ENCODE measurements at regions not wholly inside any gene's neighbourhood (a gene's known extent, or its start where the extent isn't known, plus 50 kb on each side); places are given as distances from the start of the nearest gene placed in this dataset.

- TF ChIP-seq CTCF (IDR thresholded peaks at IDR 0.05; ENCODE audit: poor library complexity, severe bottlenecking) (no peak), EZH2 (IDR thresholded peaks at IDR 0.05; ENCODE audit: borderline replicate concordance, insufficient read depth, low read length, poor library complexity, severe bottlenecking) (no peak), TAF1 (IDR thresholded peaks at IDR 0.05; ENCODE audit: low read depth) (no peak), POLR2AphosphoS5 (IDR thresholded peaks at IDR 0.05) (no peak), REST (IDR thresholded peaks at IDR 0.05; ENCODE audit: borderline replicate concordance) (no peak), RAD21 (conservative IDR thresholded peaks at IDR 0.05) (no peak), SMC3 (conservative IDR thresholded peaks at IDR 0.05; ENCODE audit: poor library complexity) (no peak), MXI1 (conservative IDR thresholded peaks at IDR 0.05; ENCODE audit: poor library complexity, severe bottlenecking) (no peak)
Measured at GRCh38 chr12:127555071-127555470, 711.9 kb upstream of the TMEM132C start.
